ENCODE measurements at regions not wholly inside any gene's neighbourhood (a gene's known extent, or its start where the extent isn't known, plus 50 kb on each side); places are given as distances from the start of the nearest gene placed in this dataset.

DNA sequence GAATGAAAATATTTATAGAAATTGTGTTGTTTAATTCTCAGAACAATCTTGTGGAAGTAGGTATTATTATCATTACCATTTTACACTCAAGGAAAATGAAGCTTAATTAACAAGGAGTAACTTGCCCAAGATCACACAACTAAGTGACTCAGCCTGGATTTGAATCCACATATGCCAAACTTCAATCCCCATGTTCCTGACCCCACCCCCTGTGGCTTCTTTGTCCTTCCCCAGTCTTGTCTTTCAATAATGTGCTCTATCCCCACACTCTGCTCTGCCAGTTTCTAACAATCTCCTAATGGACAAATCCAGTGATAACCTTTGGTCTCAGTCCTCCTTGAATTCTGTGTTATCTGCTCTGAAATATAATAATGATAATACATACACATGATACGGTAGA lies 355.2 kb downstream of the BMP4 start:
- TF ChIP-seq, protein P1, sequence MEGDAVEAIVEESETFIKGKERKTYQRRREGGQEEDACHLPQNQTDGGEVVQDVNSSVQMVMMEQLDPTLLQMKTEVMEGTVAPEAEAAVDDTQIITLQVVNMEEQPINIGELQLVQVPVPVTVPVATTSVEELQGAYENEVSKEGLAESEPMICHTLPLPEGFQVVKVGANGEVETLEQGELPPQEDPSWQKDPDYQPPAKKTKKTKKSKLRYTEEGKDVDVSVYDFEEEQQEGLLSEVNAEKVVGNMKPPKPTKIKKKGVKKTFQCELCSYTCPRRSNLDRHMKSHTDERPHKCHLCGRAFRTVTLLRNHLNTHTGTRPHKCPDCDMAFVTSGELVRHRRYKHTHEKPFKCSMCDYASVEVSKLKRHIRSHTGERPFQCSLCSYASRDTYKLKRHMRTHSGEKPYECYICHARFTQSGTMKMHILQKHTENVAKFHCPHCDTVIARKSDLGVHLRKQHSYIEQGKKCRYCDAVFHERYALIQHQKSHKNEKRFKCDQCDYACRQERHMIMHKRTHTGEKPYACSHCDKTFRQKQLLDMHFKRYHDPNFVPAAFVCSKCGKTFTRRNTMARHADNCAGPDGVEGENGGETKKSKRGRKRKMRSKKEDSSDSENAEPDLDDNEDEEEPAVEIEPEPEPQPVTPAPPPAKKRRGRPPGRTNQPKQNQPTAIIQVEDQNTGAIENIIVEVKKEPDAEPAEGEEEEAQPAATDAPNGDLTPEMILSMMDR (conservative IDR thresholded peaks at IDR 0.05 in 1 of 2, IDR thresholded peaks at IDR 0.05 in 1 of 2; ENCODE audit: extremely low read depth in 1 of 2, insufficient read depth in 1 of 2, low read depth in 1 of 2, low read length in 2 of 2), result no peak
- no peak for TF ChIP-seq EZH2 (IDR thresholded peaks at IDR 0.05; ENCODE audit: borderline replicate concordance, low read length)
